Middle frontal gyrus (tissue), 1 donor: ENCODE measurements at regions not wholly inside any gene's neighbourhood (a gene's known extent, or its start where the extent isn't known, plus 50 kb on each side); places are given as distances from the start of the nearest gene placed in this dataset.
"Not testable (repeated sequence)": the region's sequence is repeated elsewhere in the genome, so short reads cannot be mapped to it uniquely, and the experiment has no call there.

Source experiments
- DNase-seq: peaks from one replicate; pipeline ENCODE4 v3.0.0-alpha.2; 2015; ENCODE audit warnings: low spot score; ENCODE audit errors: extremely low spot score

- no peak for DNase-seq
Measured at GRCh38 chr6:14388371-14388770, 270.8 kb downstream of the CD83 start.

- DNase-seq, result not testable (repeated sequence)
Measured at GRCh38 chr6:14389776-14390175, 272.2 kb downstream of the CD83 start.

GRCh38 chr6:14390805-14391204, 273.2 kb downstream of the CD83 start:
- no peak for DNase-seq

GRCh38 chr6:14393910-14394309, 276.3 kb downstream of the CD83 start:
- no peak for DNase-seq

- no peak for DNase-seq
Measured at GRCh38 chr6:14396392-14396791, 278.8 kb downstream of the CD83 start.

GRCh38 chr6:14396826-14397517, 279.4 kb downstream of the CD83 start:
- DNase-seq, result no peak

GRCh38 chr6:14397518-14397901, 279.9 kb downstream of the CD83 start:
- DNase-seq, result no peak

GRCh38 chr6:14398953-14399352, 281.4 kb downstream of the CD83 start:
- DNase-seq, result no peak

- no peak for DNase-seq
Measured at GRCh38 chr6:14399635-14400034, 282.1 kb downstream of the CD83 start.

- DNase-seq, result no peak
Measured at GRCh38 chr6:14401246-14401645, 283.7 kb downstream of the CD83 start.

- no peak for DNase-seq
Measured at GRCh38 chr6:14406614-14407331, 289.2 kb downstream of the CD83 start.

- no peak for DNase-seq
Measured at GRCh38 chr6:14408446-14408845, 290.9 kb downstream of the CD83 start.

- no peak for DNase-seq
Measured at GRCh38 chr6:14412026-14412425, 294.5 kb downstream of the CD83 start.

- DNase-seq, result no peak
Measured at GRCh38 chr6:14415452-14415851, 297.9 kb downstream of the CD83 start.

- DNase-seq, result no peak
Measured at GRCh38 chr6:14417377-14417776, 299.8 kb downstream of the CD83 start.

GRCh38 chr6:14419224-14419623, 301.7 kb downstream of the CD83 start:
- DNase-seq, result not testable (repeated sequence)

GRCh38 chr6:14422061-14422460, 304.5 kb downstream of the CD83 start:
- DNase-seq, result no peak

GRCh38 chr6:14422917-14423316, 305.3 kb downstream of the CD83 start:
- no peak for DNase-seq

GRCh38 chr6:14423330-14423729, 305.8 kb downstream of the CD83 start:
- no peak for DNase-seq

- no peak for DNase-seq
Measured at GRCh38 chr6:14423955-14424354, 306.4 kb downstream of the CD83 start.

- no peak for DNase-seq
Measured at GRCh38 chr6:14425805-14426204, 308.2 kb downstream of the CD83 start.

- no peak for DNase-seq
Measured at GRCh38 chr6:14426281-14426680, 308.7 kb downstream of the CD83 start.

- DNase-seq, result no peak
Measured at GRCh38 chr6:14428269-14428668, 310.7 kb downstream of the CD83 start.
